PC-9 (cell line): ENCODE measurements at regions not wholly inside any gene's neighbourhood (a gene's known extent, or its start where the extent isn't known, plus 50 kb on each side); places are given as distances from the start of the nearest gene placed in this dataset.

Experiments
- CTCF ChIP-seq: fragments of 200-600 bp; sonication (generic); conservative IDR thresholded peaks from 2 replicates; pipeline ENCODE4 v1.6.1; 2017; ENCODE audit warnings: mixed run types, antibody characterized with exemption, mild to moderate bottlenecking, moderate library complexity
- EZH2 ChIP-seq: fragments of 200-600 bp; sonication (generic); IDR thresholded peaks from 2 replicates; pipeline ENCODE4 v1.8.0; 2017; ENCODE audit warnings: antibody characterized with exemption, low read depth

GRCh38 chr15:27662892-27663291, 436.2 kb downstream of the OCA2 start:
- no peak for TF ChIP-seq CTCF
- TF ChIP-seq EZH2: no peak
